HG03103 (cell line): ENCODE measurements at regions not wholly inside any gene's neighbourhood (a gene's known extent, or its start where the extent isn't known, plus 50 kb on each side); places are given as distances from the start of the nearest gene placed in this dataset.
"Not testable (repeated sequence)": the region's sequence is repeated elsewhere in the genome, so short reads cannot be mapped to it uniquely, and the experiment has no call there.

Experiments
- ATAC-seq: cut with Tn5 transposase; IDR thresholded peaks from one replicate; pipeline ENCODE4 v1.9.1; 2021; ENCODE audit warnings: low read depth; ENCODE audit not compliant: unreplicated experiment

DNA sequence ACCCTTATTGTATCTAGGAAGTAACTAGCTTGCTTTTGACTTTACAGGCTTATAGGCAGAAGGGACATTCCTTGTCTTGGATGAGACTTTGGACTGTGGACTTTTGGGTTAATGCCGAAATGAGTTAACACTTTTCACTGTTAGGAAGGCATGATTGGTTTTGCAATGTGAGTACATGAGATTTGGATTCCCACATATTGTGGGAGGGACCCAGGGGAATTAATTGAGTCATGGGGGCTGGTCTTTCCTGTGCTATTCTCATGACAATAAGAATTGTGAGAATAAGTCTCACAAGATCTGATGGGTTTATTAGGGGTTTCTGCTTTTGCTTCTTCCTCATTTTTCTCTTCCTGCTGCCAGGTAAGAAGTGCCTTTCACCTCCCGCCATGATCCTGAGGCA, 417.5 kb downstream of the HINT1 start:
- ATAC-seq: no peak

DNA sequence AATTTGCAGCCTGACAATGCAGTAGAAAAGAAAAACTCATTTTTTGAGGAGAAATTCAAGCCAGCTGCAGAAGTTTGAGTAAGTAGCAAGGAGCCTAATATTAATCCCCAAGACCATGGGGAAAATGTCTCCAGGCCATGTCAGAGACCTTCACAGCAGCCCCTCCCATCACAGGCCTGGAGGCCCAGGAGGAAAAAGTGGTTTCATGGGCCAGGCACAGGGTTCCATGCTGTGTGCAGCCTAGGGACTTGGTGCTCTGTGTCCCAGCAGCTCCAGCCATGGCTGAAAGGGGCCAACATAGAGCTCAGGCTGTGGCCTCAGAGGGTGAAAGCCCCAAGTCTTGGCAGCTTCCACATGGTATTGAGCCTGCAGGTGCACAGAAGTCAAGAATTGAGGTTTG, 418.4 kb downstream of the HINT1 start:
- not testable (repeated sequence) for ATAC-seq

DNA sequence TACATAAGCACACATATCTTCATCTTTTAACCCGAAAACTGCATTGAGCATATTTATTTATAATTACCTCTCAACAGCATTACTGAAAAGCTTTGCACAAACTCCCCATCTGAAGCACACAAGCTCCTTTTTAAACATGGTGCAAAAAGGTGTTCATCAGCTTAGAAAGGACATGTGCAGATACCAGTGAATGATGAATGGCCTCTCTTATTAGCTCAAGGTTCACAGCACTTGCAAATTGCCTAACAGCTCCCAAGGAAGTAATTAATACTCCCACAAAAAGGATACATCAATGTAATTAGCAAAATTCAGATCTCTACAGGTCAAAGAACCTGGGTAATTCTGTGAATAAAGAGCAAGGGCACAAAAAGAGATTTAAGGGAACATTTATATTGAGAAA, 422.0 kb downstream of the HINT1 start:
- ATAC-seq: no peak

DNA sequence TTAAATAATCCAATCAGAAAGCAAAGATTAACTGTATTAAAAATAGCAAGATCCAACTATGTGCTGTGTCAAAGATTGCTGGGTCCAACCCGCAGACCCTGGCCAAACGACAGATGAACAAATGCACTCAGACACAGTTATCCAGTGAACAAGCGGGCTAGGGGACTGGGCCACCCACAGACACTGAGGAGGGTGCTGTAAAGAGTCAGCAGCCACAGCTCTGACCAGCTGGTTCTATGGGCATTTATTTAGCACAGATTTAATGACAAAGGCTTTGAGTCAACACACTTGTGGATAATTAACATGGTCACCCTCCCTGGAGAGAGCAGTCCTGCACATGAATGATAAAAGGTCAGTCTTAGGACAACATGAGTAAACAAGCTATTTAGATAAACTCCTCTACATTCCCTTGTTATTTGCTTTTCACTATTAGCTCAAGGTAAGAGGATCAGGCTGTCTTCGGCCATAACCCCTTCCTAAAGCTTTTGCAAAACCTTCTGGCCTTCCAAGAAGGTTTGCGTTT, 424.9 kb downstream of the HINT1 start:
- no peak for ATAC-seq

DNA sequence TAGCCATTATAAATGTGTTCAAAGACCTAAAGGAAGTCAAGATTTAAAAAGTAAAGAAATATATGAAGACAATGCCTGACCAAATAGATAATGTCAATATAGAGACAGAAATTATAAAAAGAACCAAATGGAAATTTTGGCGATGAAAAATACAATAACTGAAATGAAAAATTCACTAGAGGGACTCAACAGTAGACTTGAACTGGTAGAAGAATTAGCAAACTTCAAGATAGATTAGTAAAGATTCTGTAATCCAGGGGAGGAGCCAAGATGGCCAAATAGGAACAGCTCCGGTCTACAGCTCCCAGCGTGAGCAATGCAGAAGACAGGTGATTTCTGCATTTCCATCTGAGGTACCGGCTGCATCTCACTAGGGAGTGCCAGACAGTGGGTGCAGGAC, 433.2 kb downstream of the HINT1 start:
- ATAC-seq: no peak

DNA sequence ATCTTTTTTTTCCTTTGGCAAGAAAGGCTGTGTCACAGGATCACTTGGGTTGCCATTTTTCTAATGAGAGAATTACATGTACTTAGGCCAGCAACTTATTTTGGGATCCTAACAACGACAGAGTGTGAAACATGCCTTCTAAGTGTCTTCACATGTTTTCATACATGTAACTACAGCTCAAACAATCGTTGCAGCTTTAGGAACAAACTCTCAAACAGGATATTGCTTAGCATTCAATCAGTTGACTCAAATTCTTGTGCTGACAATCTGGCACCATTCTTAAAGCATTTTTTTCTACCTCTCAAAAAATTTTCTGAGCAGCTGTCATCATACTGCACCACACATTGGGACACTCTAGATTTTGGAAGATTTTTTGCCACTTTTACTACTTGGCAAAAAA, 435.5 kb downstream of the HINT1 start:
- ATAC-seq: no peak

DNA sequence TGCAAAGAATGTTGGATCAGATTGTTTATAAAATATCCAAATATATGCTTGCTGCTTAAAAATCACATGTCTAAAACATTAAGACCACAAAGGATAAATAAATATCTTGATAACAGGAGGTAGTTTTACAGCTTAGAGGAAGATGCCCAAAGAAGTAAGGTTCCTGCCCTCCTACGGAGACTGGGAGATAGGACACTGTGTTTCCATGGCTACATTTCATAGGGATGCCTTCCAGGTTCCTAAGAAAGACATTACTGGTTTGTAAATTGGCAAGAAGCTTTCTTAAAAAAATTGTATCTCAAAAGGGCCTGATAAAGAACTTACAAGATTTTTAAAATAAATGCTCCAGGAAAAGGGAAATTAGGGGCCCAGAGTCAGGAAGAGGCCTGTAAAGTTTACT, 437.2 kb downstream of the HINT1 start:
- ATAC-seq: no peak

DNA sequence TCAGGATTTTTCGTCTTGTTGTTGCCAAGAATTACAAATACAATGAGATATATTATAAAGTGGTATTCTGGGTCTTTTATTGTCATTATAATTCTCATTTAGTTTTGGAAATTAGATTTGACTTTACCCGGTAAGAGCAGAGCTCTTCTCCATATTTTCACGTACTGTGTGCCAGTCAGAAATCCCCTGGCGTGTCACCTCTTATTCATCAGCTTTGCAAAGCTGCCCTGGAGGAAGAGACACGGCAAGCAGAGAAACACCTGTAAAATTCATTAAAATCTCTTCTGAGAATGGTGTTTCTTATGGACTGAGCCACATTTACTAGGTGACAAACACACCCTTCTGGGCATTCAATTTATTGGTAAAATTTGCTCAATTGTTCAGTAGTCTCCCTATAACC, 440.4 kb downstream of the HINT1 start:
- no peak for ATAC-seq

DNA sequence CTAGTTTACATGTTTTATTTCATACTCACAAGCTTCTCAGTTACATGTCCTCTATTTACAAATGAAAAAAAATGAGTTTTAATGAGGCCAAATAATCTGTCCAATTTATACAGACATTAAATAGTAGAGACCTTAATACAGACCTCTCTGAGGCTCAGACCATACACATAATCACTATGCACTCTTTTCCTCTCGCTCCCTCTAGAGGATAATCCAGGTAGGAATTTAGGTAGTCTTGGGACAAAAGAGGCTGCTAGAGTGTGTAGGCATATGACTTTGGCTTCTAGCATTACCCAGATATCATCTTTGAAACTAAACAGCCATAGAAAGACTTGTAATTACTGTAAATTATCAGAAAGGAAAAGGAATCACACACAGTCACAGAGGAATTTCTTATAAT, 444.7 kb downstream of the HINT1 start:
- peak; percentile 55 for ATAC-seq

DNA sequence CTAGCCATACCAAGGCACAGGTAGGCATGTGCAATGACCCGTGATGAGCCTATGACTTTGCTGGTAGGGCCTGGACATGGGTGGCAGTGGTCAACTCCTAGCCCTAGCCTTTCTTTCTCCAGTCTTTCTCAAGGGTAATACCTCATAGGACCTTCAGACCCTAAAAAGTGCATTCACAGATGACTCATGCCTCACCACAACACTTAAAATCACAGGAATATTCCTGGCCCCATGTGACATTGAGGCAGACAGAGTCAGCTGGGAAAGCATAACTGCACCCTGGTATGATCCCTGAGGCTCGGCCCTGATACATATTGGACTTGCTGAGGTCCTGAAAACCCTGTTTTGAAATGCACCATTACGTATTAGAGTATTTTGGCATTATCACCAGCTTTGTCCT, 449.5 kb downstream of the HINT1 start:
- ATAC-seq: no peak

DNA sequence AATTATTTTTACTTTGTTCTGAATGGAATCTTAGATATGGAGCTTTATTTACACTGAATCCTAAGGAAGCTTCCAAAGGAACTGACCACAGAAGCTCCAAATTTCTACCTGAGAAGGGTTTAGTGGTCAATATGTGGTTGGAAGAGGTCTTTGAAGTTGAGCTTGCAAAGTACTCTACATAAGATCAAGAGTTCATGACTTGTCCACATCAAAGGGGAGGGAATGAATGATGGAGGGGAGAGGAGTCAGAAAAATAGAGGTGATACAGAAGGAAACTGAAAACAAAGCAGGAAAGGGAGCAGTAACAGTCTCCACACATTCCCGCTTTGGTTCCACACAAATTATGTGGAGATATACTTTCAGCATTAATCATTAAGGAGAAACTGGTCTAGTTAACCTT, 450.9 kb downstream of the HINT1 start:
- ATAC-seq: no peak

DNA sequence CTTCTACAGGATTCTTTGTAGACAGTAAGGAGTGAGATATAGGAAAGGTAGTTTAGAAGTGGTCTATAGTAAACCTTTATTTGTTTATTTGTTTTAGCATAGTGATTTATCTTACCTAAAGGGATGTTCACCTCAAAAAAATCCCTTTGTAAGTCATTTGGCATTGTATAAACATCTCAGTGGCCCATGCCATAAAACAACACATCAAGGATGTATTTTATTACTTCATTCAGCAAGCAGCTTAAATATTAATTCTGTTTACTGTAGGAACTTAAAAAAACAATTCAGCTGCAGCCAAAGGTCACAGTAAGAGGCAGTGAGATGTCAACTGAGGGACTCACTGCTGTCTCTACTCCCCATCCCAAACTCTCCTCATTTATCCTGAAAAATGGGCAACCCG, 452.7 kb downstream of the HINT1 start:
- ATAC-seq: no peak

DNA sequence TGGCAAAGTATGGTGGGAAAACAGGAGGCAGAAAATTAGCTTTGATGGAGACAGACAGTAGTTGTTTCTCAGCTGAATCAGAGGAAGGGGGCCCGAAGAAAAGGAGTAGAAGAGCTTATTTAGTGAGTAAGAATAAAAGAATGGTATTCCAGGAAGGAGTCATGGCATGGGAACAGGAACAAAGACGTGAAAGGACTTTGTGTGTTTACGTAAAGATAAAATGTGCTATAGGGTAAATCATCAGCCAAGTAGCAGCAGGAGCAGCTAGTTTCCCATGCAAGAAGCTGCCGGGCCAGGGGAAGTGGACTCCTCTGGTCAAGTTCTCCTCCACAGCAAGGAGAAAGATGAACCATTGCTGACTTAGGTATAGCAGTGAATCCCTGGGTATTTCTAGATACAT, 454.5 kb downstream of the HINT1 start:
- ATAC-seq: no peak

DNA sequence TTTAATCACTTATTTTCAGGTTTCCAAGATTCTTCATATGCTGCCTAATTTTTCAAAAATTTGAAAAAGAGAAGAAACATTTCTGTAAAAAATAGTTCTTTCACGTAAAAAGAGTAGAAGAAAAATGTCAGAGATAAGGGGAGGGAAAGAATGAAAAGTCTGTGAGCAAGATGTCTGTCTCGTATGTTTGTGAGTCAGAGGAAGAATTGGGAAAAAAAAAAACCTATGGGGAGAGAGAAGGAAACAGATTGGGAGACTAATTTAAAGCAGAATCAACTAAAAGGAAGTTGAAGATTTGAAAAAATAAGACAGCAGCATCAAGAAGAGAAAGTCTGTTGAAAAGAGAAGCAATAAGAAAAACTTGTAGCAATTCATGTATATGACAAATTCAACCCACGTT, 456.3 kb downstream of the HINT1 start:
- no peak for ATAC-seq

DNA sequence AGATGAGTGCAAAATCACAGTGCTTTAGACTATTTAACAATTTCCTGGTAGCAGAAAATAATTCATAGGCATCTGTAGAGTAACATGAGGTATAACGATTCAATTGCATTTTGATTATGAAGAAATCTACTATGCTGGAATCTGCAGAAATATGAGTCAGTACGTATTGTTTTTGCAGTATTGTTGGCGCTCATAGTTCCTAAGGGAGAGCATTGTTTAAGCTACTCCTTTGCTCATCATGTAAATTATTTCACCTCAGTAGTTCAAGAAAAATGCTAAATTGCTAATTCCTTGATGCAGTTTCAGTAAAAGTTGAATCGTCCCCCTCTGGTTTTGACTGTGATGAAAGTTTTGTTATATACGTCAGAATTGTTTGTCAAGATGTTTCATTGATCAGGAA, 458.4 kb downstream of the HINT1 start:
- no peak for ATAC-seq

DNA sequence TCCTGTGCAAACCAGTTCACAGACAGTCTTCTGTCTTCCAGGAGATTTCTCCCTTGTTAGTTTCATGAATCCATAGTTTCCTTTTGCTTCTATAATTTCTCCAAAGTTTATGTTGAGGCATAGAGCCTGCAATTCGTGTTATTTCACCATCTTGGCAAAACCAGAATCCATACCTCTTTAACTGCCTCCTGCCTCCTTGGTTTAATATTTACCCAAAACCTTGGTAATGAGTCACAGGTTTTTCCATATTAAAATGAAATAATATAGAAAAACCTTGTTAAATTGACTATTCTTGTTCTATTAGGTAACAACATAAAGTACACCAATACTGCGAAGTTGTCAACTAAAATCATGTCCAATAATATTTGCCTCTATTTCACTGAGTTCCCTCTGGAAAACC, 459.7 kb downstream of the HINT1 start:
- ATAC-seq: no peak

DNA sequence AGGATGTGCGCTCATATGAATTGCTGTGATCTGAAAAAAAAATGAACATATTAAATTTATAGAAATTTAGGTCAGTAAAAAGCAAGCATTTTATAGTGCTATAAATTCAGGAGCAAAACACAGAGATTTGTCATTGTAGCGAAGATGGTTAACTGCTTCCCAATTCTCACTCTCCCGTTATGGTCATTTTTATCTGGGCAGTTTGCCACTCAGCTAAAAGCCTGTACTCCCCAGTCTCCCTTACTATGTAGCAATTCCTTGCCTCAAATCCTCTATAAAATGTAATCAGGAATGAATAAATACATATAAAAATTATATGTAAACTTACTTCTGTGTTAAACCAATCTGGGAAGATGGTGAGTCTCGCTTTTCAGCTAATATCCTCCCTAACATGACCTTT, 471.5 kb downstream of the HINT1 start:
- ATAC-seq: no peak

DNA sequence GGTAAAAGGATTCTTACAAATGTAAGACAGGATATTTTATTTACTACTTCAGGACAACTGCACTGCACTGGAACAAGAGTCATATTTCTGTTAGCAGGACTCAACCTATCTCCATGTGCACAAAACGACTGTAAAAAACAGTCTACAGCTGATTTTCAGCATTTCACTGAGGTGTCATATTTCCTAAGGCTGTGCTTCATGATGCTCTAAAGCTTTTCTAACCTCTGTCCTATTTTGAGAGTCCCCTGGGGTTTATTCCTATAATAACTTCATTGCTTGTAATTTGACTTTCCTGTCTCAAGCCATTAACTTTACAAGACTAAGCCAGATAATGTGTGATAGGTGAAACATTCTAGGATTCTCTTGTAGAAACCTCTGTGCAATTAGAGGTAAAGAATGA, 472.3 kb downstream of the HINT1 start:
- ATAC-seq: no peak

DNA sequence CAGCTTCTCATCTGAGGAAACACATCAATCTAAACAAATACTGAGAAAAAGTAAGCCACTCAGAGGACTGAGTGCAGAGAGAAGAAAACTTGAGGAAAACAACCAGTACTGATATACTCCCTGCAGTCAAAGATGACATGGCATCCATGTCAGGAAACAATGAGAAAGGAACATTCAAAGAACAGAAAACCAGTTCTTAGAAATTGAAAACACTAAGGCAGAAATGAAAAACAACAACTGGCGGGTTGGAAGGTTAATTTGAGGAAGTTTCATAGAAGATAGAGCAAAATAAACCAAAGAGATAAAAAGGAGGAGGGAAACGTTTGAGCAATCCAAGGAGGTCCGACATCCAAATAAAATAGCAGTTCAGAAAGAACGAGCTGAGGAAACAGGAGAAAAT, 475.2 kb downstream of the HINT1 start:
- ATAC-seq: no peak

DNA sequence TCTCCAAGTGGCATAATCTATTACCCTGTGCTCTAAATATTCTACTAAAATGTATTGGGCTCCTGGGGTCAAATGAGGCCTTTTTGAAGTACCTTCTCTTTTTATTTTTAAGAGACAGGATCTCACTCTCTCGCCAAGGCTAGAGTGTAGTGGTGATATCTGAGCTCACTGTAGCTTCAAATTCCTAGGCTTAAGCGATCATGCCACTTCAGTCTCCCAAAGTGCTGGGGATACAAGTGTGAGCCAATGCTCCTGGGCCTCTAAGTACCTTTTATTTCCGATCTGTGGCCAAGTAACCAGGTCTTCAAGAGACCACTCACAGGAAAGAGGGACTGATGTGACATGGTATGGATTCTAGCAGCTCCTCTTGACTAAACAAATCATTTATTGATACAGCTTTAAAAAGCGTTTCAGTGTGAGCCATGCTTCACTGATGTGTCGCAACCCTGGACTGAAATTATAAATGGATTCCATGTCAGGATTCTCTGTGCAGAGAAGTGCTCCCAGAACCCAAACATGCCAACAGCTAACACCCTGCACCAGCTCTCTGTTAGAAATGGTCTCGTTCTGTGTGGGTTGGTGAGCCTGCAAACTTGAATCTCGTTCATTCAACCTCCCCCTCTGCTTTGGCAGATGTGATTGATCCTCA, 477.8 kb downstream of the HINT1 start:
- no peak for ATAC-seq

DNA sequence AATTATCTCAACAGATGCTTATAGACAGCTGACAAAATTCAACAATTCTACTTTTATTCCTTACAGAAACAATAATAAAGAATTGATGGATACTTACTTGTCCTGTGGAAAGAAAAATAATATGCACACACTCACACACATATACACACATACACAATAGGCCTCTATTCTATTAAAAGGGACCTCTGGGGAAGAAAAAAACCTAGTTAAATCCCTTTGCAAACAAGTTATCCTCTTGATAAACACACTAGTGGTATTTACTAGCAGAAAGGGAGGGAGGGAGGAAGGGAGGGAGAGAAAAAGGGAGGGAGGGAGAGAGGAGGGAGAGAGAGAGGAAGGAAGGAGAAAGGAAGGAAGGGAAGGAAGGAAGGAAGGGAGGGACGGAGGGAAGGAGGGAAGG, 486.4 kb downstream of the HINT1 start:
- ATAC-seq: no peak

DNA sequence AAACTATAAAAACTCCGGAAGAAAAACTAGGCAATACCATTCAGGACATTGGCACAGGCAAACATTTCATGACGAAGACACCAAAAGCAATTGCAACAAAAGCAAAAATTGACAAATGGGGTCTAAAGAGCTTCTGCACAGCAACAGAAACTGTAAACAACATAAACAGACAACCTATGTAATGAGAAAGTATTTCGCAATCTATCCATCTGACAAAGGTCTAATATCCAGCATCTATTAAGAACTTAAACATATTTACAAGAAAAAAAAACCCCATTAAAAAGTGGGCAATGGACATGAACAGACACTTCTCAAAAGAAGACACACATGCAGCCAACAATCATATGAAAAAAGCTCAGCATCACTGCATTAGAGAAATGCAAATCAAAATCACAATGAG, 498.6 kb downstream of the HINT1 start:
- ATAC-seq: no peak

DNA sequence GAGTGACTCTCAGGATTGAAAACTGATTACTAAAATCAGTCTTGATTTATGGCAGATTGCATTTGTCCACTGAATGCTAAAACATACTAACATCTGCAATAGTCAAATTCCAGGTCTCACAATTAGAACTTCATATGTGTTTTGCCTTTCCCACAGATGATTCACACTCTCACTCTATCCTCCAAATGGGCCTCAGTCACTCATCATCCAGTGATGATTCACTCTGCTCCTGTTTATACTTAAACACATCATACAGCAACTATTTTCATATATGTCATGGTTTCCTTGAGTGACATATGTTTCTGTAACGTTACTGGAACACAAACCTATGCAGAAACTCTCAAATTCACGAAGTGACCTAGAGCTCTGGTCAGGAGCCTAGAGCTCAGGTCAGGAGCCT, 512.9 kb downstream of the HINT1 start:
- ATAC-seq: no peak
